ENCODE measurements at regions not wholly inside any gene's neighbourhood (a gene's known extent, or its start where the extent isn't known, plus 50 kb on each side); places are given as distances from the start of the nearest gene placed in this dataset.

- Histone ChIP-seq H4K20me1 (ENCODE audit: insufficient read depth, poor library complexity, severe bottlenecking) (no peaks in the 10 kb centered on the region), H3K36me3 (replicated peaks; ENCODE audit: insufficient read depth, low read depth) (no peaks in the 10 kb centered on the region), H3K9me2 (replicated peaks; ENCODE audit: insufficient read depth) (no peaks in the 10 kb centered on the region), H2AFZ (no peak overlapping the region), H3K9me3 (ENCODE audit: low read depth) (no peaks in the 10 kb centered on the region), H3K27ac (no peak overlapping the region), H3K79me2 (no peaks in the 10 kb centered on the region), H3K4me3 (no peak overlapping the region), H3K4me1 (ENCODE audit: insufficient read depth) (no peaks in the 10 kb centered on the region), H3K4me2 (no peak overlapping the region), H3K27me3 (no peaks in the 10 kb centered on the region)
- no peak for TF ChIP-seq EZH2phosphoT487 (IDR thresholded peaks at IDR 0.05; ENCODE audit: low read depth, severe bottlenecking, unreplicated experiment)
- TF ChIP-seq CTCF (IDR thresholded peaks at IDR 0.05; ENCODE audit: poor library complexity) = no peak
- no peak for TF ChIP-seq EZH2 (IDR thresholded peaks at IDR 0.05; ENCODE audit: borderline replicate concordance)
- no peak for DNase-seq (ENCODE audit: low spot score)
- 44% methylated on average over 4 of the region's 4 CpGs for WGBS (ENCODE audit: low lambda C conversion rate, missing lambda C conversion rate)
These were observed 125.6 kb upstream of the DHRS4 start for GRCh38 chr14:23828001-23828400.

- H3K36me3 ChIP-seq (replicated peaks; ENCODE audit: insufficient read depth, low read depth) = no peaks in the 10 kb centered on the region
- DNase-seq (ENCODE audit: low spot score) = no peak
- no peaks in the 10 kb centered on the region for H4K20me1 ChIP-seq (ENCODE audit: insufficient read depth, poor library complexity, severe bottlenecking)
- H3K27ac ChIP-seq = no peak overlapping the region
- no peaks in the 10 kb centered on the region for H3K9me2 ChIP-seq (replicated peaks; ENCODE audit: insufficient read depth)
- H3K9me3 ChIP-seq (ENCODE audit: low read depth) = no peaks in the 10 kb centered on the region
- 74% methylated on average over 1 of the region's 1 CpG for WGBS (ENCODE audit: low lambda C conversion rate, missing lambda C conversion rate)
- no peak overlapping the region for H2AFZ ChIP-seq
- no peaks in the 10 kb centered on the region for H3K4me1 ChIP-seq (ENCODE audit: insufficient read depth)
- H3K27me3 ChIP-seq = no peaks in the 10 kb centered on the region
- H3K4me3 ChIP-seq = no peak overlapping the region
- no peaks in the 10 kb centered on the region for H3K79me2 ChIP-seq
- H3K4me2 ChIP-seq = no peak overlapping the region
- TF ChIP-seq CTCF (IDR thresholded peaks at IDR 0.05; ENCODE audit: poor library complexity) (no peak), EZH2phosphoT487 (IDR thresholded peaks at IDR 0.05; ENCODE audit: low read depth, severe bottlenecking, unreplicated experiment) (no peak), EZH2 (IDR thresholded peaks at IDR 0.05; ENCODE audit: borderline replicate concordance) (no peak)
These were observed 125.0 kb upstream of the DHRS4 start for GRCh38 chr14:23828616-23829015.

- Histone ChIP-seq H3K9me2 (replicated peaks; ENCODE audit: insufficient read depth) (no peaks in the 10 kb centered on the region), H3K27me3 (no peaks in the 10 kb centered on the region), H3K9me3 (ENCODE audit: low read depth) (no peaks in the 10 kb centered on the region), H3K4me2 (no peak overlapping the region), H3K36me3 (replicated peaks; ENCODE audit: insufficient read depth, low read depth) (no peaks in the 10 kb centered on the region), H4K20me1 (ENCODE audit: insufficient read depth, poor library complexity, severe bottlenecking) (no peaks in the 10 kb centered on the region), H2AFZ (no peak overlapping the region), H3K27ac (no peak overlapping the region), H3K79me2 (no peaks in the 10 kb centered on the region), H3K4me1 (ENCODE audit: insufficient read depth) (no peaks in the 10 kb centered on the region), H3K4me3 (no peak overlapping the region)
- DNase-seq (ENCODE audit: low spot score) = peak; percentile 62
- TF ChIP-seq CTCF (IDR thresholded peaks at IDR 0.05; ENCODE audit: poor library complexity) (no peak), EZH2phosphoT487 (IDR thresholded peaks at IDR 0.05; ENCODE audit: low read depth, severe bottlenecking, unreplicated experiment) (no peak), EZH2 (IDR thresholded peaks at IDR 0.05; ENCODE audit: borderline replicate concordance) (no peak)
- WGBS (ENCODE audit: low lambda C conversion rate, missing lambda C conversion rate) = 11% methylated on average over 2 of the region's 2 CpGs
These were observed 123.7 kb upstream of the DHRS4 start for GRCh38 chr14:23829736-23830471.
